WI38 (cell line): ENCODE measurements at regions not wholly inside any gene's neighbourhood (a gene's known extent, or its start where the extent isn't known, plus 50 kb on each side); places are given as distances from the start of the nearest gene placed in this dataset.

Source experiments
- H3K4me3 ChIP-seq: 2 replicates; pipeline ENCODE4 v1.5.1; 2011; ENCODE audit warnings: low read depth, mild to moderate bottlenecking, control low read depth, low read length
- TF ChIP-seq, protein P1 (sequence below): IDR thresholded peaks from 2 replicates; pipeline ENCODE4 v1.5.1; 2012; ENCODE audit warnings: low read depth, mild to moderate bottlenecking, control low read depth, low read length

GRCh38 chr18:25001803-25002202 lies 350.2 kb downstream of the ZNF521 start:
- no peak overlapping the region for H3K4me3 ChIP-seq
- TF ChIP-seq, protein P1, sequence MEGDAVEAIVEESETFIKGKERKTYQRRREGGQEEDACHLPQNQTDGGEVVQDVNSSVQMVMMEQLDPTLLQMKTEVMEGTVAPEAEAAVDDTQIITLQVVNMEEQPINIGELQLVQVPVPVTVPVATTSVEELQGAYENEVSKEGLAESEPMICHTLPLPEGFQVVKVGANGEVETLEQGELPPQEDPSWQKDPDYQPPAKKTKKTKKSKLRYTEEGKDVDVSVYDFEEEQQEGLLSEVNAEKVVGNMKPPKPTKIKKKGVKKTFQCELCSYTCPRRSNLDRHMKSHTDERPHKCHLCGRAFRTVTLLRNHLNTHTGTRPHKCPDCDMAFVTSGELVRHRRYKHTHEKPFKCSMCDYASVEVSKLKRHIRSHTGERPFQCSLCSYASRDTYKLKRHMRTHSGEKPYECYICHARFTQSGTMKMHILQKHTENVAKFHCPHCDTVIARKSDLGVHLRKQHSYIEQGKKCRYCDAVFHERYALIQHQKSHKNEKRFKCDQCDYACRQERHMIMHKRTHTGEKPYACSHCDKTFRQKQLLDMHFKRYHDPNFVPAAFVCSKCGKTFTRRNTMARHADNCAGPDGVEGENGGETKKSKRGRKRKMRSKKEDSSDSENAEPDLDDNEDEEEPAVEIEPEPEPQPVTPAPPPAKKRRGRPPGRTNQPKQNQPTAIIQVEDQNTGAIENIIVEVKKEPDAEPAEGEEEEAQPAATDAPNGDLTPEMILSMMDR, result no peak

DNA sequence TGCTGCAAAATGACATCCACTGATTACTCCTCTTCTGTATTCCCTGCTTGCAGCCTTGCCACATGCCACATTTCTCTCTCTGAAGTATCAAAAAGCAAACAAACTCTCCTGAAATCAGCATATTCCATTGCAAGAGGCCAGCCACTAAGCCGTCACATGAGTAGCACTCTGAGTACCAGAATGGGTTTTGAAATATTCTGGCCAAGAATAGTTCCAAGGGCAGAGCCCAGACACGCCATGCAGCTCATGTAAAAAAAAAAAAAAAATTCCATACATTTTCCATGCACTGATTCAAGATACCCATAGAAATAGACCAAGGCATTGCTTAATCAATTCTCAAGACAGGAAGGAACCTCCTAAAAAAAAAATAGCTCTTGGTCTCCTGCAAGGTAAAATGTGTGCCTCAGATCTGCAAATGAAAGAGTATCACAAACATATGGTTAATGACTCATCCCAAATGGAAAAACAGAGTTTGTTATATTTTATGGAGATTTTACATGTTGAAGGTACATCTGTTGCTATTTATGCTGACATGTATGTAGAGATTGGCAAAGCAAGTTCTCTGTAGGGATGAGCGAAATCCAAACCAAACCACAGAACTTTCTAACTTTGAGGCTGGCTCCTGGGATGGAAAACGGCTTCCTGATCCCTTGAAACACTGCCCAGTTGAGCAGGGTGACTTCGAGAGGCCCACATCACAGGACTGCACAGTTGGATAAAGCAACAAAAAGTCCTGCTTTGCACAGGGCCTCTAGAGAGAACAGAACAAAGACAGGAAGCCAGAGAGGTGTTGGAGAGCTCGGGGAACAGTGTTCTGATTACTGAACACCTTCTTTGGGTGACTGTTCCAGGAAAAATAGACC lies 346.2 kb downstream of the ZNF521 start:
- TF ChIP-seq, protein P1, result no peak
- H3K4me3 ChIP-seq, result no peak overlapping the region

- TF ChIP-seq, protein P1, result no peak
Measured at GRCh38 chr18:25010623-25011374, 341.2 kb downstream of the ZNF521 start.

More at GRCh38 chr18:25010623-25011374, 341.2 kb downstream of the ZNF521 start:
- H3K4me3 ChIP-seq, result no peak overlapping the region
